ENCODE measurements at regions not wholly inside any gene's neighbourhood (a gene's known extent, or its start where the extent isn't known, plus 50 kb on each side); places are given as distances from the start of the nearest gene placed in this dataset.
"Not testable (repeated sequence)": the region's sequence is repeated elsewhere in the genome, so short reads cannot be mapped to it uniquely, and the experiment has no call there.

- H3K4me3 ChIP-seq (ENCODE audit: low read length): no peak overlapping the region
- TF ChIP-seq ZNF274 (IDR thresholded peaks at IDR 0.05; ENCODE audit: low read depth, low read length): no peak
Measured at GRCh38 chr7:155230169-155230593, 67.5 kb upstream of the INSIG1 start.

- TF ChIP-seq ZNF274 (IDR thresholded peaks at IDR 0.05; ENCODE audit: low read depth, low read length): no peak
- no peak overlapping the region for H3K4me3 ChIP-seq (ENCODE audit: low read length)
Measured at GRCh38 chr7:155231241-155231800, 66.4 kb upstream of the INSIG1 start.

DNA sequence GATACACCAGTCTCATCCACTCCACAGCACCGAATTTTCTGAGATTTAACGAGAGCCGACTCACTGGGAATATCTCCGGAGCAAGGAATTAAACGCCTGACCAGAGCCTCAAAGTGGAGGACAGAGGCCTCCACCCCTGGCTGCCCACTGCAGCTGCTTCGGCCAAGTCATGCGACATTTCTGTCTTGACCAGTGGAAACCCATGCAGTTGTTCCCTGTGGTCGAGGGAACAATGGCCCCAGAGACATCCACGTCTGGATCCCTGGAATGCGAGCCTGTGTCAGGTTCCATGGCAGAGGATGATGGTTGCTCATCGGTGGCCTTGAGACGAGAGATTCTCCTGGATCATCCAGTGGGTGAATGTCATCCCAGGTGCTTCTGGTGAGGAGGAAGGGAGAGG, 65.7 kb upstream of the INSIG1 start:
- H3K4me3 ChIP-seq (ENCODE audit: low read length): no peak overlapping the region

GRCh38 chr7:155232911-155233310, 64.8 kb upstream of the INSIG1 start:
- H3K4me3 ChIP-seq (ENCODE audit: low read length): no peak overlapping the region

More for the DNA sequence above, 65.7 kb upstream of the INSIG1 start:
- TF ChIP-seq ZNF274 (IDR thresholded peaks at IDR 0.05; ENCODE audit: low read depth, low read length): no peak

DNA sequence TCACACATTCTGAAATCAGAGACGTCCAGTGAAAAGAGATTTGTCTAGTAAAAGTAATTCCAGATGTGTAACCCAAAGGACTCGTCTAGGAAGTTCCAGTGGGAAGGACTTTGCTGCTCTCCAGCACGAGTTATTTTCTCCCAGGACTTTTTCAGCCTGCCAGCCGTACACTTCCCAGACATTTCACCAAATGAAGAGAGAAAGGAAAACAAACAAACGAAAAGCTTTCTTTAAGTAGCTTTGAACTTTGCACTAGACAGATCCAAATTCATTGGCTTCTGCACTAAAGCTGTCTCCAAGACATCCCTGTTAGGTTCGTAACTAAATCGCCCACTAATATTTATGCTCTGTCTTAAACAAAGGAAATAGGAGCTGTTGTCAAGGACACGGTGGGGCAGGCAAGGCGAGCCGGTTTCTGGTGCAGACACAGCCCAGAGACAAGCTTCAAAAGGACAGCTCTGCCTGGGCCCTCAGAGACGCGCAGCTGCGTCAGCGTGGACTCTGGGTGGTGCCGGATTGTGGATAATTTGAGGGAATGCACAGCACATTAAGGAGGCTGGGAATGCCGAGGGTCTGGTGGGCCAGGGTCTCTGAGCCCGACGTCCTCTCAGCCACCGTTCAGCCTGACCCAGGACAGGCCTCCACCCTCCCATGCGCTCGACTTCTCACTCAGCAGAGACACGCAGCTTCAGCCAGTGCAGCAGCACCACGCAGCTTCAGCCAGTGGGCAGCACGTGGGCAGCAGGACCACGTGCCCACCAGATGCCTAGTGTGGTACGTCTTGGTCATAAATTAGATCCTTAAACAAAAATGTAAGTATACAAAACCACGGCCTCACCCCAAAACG, 64.1 kb upstream of the INSIG1 start:
- no peak for TF ChIP-seq ZNF274 (IDR thresholded peaks at IDR 0.05; ENCODE audit: low read depth, low read length)

More at GRCh38 chr7:155232911-155233310, 64.8 kb upstream of the INSIG1 start:
- no peak for TF ChIP-seq ZNF274 (IDR thresholded peaks at IDR 0.05; ENCODE audit: low read depth, low read length)

DNA sequence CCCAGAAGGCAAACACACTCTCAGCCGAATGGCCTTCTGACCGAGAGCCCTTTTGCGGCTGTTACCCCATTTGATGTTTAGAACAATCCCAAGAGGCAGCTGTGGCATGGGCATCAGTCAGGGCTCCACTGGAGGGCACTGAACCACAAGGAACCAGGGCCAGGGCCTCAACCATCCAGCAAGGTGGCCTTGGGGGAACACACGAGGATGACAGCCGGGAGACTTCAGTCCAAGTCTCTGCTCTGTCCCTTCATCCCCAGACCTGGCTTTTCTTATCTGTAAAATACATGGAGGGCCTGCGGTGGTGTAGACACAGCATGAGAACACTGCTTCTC, 63.6 kb upstream of the INSIG1 start:
- H3K4me3 ChIP-seq (ENCODE audit: low read length): no peak overlapping the region

More for the DNA sequence above, 64.1 kb upstream of the INSIG1 start:
- no peak overlapping the region for H3K4me3 ChIP-seq (ENCODE audit: low read length)

GRCh38 chr7:155234950-155235789, 62.5 kb upstream of the INSIG1 start:
- no peak for TF ChIP-seq ZNF274 (IDR thresholded peaks at IDR 0.05; ENCODE audit: low read depth, low read length)

More for the DNA sequence above, 63.6 kb upstream of the INSIG1 start:
- no peak for TF ChIP-seq ZNF274 (IDR thresholded peaks at IDR 0.05; ENCODE audit: low read depth, low read length)

GRCh38 chr7:155236386-155236785, 61.3 kb upstream of the INSIG1 start:
- H3K4me3 ChIP-seq (ENCODE audit: low read length): no peak overlapping the region
- no peak for TF ChIP-seq ZNF274 (IDR thresholded peaks at IDR 0.05; ENCODE audit: low read depth, low read length)

More at GRCh38 chr7:155234950-155235789, 62.5 kb upstream of the INSIG1 start:
- no peak overlapping the region for H3K4me3 ChIP-seq (ENCODE audit: low read length)

GRCh38 chr7:155237297-155237696, 60.4 kb upstream of the INSIG1 start:
- no peak for TF ChIP-seq ZNF274 (IDR thresholded peaks at IDR 0.05; ENCODE audit: low read depth, low read length)
- no peak overlapping the region for H3K4me3 ChIP-seq (ENCODE audit: low read length)

DNA sequence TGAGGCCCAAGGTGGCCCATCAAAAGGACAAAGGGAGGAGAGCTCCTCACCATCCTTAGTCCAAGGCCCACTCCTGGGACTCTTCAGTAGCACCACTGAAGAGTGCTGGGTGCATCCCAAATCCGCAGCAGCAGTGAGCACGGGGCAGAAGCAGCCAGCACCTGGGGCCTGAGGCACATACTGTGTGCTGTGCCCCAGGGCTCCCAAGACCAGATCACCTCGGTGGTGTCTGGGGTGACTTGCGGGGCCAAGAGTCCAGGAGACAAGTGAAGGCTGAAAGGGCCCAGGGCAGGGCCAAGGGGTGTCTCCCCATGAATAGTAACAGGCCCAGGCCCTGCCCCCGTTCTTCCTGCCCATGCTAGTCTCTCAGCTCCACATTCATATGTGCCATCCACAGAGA, 59.9 kb upstream of the INSIG1 start:
- TF ChIP-seq ZNF274 (IDR thresholded peaks at IDR 0.05; ENCODE audit: low read depth, low read length): no peak

DNA sequence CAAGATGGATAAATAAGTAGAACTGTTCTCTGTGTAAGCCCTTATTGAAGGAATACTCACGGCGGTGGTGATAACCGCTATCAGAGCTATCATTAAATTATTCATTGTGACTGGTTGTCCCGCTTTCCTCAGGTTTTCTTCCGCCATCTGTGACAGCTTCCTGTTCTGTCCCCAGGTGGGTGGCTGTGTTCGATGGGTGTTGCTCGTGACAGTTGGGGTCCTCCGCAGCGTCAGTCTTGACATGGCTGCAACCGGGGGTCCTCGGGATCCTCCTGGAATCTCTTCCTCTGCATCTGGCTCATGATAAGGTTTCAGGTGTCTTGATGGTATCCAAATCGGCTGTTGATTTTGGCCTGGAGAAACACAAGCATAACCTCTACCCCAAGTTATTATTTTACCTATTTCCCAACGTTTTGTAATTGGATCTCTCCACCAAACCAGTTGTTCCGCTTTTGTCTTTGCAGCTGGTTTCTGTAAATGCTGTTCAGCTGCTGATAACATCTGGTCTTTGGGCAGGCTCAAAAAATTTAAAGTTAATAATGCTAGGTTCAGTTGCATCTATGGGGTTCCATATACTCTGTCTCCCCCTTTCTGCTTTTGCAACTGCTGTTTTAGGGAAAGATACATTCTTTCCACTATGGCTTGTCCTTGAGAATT, 58.1 kb upstream of the INSIG1 start:
- not testable (repeated sequence) for H3K4me3 ChIP-seq (ENCODE audit: low read length)

More for the DNA sequence above, 59.9 kb upstream of the INSIG1 start:
- no peak overlapping the region for H3K4me3 ChIP-seq (ENCODE audit: low read length)

DNA sequence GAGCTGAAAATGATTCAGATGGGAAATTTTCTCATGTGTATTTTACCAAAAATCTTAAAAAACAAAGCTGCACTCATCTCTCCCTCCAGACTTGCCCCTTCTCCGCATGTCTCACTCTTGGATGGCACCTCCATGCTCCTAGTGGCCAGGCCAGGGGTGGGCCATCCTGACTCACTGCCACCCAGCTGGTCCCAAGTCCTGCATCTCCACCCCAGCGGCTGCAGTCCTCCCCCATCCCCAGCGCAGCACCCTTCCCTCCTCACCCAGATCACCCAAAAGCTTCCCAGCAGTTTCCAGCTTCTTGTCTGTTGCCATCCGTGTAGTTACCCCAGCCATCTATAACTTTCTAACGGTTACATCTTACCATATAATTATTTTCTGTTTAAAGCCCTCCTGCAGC, 53.0 kb upstream of the INSIG1 start:
- TF ChIP-seq ZNF274 (IDR thresholded peaks at IDR 0.05; ENCODE audit: low read depth, low read length): no peak
- H3K4me3 ChIP-seq (ENCODE audit: low read length): no peak overlapping the region

DNA sequence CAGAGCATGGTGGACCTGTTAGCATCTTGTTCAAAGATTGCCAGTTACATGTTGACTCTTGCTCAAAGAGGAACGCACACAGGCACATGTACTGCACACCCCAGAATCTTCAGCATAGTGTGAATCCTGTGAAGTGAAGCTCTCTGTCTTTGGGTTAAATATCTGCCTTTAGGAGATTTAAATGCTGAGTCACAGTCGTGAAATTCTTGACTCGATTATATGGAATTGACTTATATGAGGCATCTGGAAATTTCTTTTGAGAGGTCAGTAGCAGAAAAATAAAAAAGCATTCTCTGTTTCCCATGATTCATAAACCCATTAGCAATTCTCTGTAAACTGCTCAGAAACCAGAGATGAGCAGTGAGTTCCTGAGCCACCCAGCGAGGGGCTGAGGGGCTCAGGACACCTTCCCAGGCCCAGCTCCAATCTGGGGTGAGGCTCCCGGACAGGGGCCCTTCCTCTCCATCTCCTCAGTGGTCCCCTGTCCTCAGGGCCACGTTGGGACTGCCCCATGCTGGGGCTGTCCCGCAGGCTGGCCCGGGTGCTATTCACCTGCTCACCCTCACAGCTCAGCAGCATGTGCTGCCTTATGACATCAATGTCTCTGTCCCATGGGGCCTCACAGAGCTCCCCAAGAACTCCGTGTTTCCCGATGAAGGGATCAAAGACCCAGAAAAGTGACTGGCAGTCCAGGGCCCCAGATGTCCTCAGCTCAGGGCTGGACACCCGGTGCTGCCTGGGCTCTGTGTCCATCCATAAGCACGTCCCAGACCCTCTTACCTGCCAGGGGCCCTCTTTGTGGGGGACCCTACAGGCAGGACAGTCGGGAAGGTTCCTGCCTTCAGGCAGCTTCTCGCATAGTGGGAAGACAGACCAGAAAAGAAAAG, 50.0 kb upstream of the INSIG1 start:
- no peak for TF ChIP-seq ZNF274 (IDR thresholded peaks at IDR 0.05; ENCODE audit: low read depth, low read length)

More for the DNA sequence above, 50.0 kb upstream of the INSIG1 start:
- H3K4me3 ChIP-seq (ENCODE audit: low read length): no peak overlapping the region
